GM18520 (cell line): ENCODE measurements at regions not wholly inside any gene's neighbourhood (a gene's known extent, or its start where the extent isn't known, plus 50 kb on each side); places are given as distances from the start of the nearest gene placed in this dataset.
"Not testable (repeated sequence)": the region's sequence is repeated elsewhere in the genome, so short reads cannot be mapped to it uniquely, and the experiment has no call there.

Source experiments
- ATAC-seq: cut with Tn5 transposase; IDR thresholded peaks from one replicate; pipeline ENCODE4 v1.9.1; 2021; ENCODE audit not compliant: unreplicated experiment

- ATAC-seq = no peak
Measured at GRCh38 chr20:58043236-58044140, 185.0 kb downstream of the ANKRD60 start.

DNA sequence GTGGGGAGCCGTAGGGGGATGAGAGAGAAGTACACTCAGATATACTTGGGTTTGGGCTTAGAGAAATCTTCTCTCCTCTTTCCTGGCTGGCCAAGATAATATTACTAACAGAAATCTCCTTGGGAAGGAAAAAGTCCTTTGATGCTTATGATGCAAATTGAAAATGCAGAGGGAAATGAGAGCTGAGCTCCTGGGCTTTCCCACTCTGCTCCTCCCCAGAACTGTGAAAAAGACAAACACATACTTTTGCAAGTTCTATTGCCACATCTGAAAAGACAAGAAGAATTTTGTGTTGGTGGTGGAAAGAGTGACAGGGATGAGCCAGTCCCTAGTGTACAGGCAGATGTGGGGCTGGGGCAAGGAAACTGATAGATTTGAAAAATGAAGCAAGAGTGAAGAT is 185.9 kb downstream of the ANKRD60 start:
- no peak for ATAC-seq

DNA sequence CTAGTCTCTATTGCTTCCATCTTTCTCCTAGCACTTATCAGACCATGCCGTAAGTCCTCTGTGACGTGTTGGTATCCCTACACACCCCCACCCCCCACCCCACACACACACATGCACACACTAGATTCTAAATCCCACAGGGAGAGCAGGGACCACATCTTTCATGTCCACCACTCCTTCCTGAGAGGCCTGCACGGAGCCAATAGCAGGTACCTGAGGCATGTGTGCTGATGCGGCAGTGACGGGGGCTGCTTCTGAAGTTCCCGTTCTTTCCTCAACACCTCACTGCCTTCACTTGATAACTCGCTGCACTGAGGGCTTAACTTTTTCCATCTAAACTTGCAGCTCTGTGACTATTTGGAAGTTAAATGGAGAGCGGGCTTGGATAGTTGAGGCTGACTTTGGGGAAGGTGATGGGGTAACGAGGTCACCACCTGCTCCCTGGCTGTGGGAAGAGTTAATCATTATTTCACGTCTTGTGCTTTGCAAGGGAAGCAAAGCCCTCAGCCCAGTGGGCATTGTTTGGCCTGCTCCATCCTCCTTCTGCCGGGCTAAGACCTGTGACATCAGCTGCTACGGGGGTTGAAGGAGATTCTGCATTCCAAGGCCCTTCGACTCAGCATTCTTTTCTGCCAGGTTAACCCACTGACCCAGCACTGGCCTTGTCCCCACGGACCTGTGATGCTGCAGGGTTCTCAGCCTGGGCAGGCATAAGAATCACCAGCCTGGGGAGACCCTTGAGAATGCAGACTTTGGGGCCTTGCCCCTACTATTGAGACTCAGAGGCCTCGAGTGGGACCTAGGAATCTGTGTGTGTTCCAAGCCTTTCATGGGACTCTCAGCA is 187.8 kb downstream of the ANKRD60 start:
- ATAC-seq = no peak

- ATAC-seq = no peak
Measured at GRCh38 chr20:58039274-58040092, 189.0 kb downstream of the ANKRD60 start.

- ATAC-seq = no peak
Measured at GRCh38 chr20:58038123-58038654, 190.3 kb downstream of the ANKRD60 start.

GRCh38 chr20:58037631-58038030 is 190.8 kb downstream of the ANKRD60 start:
- no peak for ATAC-seq

DNA sequence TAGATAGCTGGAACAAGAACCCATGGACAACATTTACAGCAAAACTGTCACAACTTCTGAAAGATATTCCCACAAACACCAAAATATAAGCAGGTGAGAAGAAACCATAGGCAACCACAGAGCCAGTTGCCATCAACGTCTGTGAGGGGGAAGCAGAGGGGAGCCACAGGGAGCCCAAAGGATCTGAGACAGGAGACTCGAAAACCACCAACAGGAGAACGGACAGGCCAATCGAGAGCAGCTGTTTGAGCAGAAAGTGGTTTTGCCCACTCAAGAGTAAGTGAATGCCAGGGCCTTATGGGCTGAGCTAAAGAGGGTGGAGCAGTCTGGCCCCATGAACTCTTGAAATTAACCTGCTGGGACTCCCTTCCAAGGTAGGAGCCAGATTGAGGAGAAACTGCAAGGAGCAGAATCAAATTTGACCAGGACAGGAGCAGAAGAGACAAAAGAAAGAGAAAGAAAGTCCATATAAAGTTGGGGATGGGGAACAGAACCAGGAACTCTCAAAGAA is 195.4 kb downstream of the ANKRD60 start:
- ATAC-seq = no peak

GRCh38 chr20:58032599-58032998 is 195.9 kb downstream of the ANKRD60 start:
- ATAC-seq = no peak

DNA sequence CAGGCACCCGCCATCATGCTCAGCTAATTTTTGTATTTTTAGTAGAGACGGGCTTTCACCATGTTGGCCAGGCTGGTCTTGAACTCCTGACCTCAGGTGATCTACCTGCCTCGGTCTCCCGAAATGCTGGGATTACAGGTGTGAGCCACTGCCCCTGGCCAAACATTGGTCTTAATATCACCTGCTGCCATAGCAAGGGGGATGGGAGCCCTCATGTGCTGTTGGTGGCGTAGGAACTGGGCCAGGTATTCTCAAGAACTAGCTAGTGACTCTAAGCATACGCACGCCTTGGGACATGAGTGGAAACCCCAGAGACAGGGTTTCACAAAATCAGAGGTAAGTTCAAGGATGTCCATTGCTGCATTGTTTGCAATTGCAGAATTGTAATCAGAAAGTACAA is 197.1 kb downstream of the ANKRD60 start:
- ATAC-seq = not testable (repeated sequence)

DNA sequence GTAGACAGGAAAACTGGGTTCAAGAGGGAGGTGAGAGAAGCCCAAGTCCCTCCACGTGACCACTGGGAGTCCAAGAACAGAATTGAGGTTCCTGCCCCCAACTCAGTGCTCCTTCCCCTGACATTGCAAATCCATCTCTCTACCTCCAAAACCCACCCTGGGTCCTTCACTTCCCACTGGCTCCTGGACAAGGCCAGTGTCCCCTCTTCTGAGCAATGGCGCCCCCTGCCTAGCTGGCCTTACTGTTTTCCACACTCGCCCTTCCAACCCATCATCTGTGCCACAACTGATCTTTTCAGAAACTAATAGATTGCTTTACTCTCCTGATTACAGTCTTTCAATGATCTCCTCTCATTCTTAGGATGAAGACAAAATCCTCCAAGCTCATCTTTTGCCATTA is 200.3 kb downstream of the ANKRD60 start:
- ATAC-seq = no peak

DNA sequence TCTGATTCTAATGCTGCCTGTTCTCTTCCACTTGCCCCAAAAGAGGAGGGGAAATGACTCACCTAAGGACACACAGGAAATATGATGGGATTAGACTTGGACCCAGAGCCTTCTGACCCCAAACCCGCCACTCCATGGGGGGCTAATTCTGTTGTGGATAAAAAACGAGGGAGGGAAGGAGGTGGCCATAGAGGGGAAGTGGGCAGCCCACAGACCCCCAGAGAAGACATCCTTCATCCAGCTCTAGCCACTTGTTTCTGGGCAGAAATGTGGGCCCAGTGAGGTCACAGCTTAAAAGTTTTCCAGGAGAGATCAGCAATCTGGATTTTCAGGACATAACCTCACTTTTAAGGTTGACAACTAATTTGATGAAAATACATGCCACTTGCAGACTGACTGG is 202.1 kb downstream of the ANKRD60 start:
- no peak for ATAC-seq

DNA sequence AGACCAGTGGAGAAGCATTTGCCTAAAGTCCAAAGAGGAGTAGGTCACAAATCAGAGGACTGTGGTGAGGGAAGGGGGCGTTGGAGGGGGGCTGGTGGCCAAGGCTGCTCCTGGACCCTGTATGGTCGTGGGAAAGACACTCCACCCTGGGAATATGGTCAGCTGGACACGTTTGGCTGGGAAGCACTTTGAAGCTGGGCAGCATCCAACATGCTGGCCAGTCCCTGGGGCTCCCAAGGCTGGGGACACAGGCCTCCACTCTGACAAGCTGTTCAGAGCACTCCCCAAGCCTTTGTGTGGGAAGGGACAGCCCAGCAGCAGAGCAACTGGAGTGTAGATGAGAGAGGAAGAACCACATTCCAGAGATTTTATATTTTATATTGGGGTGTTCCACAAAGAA is 203.2 kb downstream of the ANKRD60 start:
- ATAC-seq = no peak

DNA sequence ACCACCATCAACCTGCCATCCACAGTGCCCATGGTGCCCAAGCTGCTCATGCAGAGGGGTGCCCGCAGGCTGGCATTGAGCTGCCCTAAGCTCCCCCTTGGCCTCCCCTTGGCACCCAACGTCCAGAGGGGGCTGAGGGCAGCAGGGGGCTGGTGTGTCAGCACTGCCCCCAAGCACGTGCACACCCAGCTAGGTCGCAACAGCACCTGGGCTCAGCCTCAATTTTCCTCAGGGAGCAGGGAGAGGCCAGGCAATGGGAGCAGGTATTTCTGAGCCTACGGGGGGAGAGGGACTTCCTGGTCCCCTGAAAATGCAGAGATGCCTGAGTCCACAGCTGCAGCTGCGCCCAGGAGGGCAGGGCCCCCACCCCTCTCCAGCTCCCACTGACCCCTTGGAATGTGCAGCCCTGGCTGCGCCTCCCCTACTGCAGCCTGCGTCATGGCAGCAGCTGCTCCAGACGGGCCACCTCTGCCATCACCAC is 204.2 kb downstream of the ANKRD60 start:
- ATAC-seq = no peak

- no peak for ATAC-seq
Measured at GRCh38 chr20:58023781-58024180, 204.7 kb downstream of the ANKRD60 start.

DNA sequence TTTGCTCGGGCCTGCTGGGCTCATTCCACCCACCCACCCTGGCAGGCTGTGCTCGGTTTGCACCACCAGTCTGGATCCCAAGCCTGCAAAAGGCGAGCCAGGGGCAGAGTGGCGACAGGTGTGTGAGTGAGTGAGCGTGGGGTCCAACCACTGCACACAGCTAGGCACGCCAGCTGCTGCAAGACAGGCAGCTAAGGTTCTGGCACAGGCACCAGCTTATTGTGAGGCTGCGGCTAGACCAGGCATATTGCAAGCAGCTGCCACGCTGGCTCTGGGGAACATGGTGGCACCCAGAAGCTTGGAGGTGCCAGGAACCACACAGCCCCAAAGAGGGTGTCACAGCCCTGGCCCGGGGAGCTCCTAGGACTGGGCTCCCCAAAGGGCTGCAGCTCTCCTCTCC is 205.1 kb downstream of the ANKRD60 start:
- no peak for ATAC-seq

- no peak for ATAC-seq
Measured at GRCh38 chr20:58022711-58023110, 205.7 kb downstream of the ANKRD60 start.

GRCh38 chr20:58021481-58021880 is 207.0 kb downstream of the ANKRD60 start:
- ATAC-seq = no peak

GRCh38 chr20:58020656-58021454 is 207.6 kb downstream of the ANKRD60 start:
- no peak for ATAC-seq

DNA sequence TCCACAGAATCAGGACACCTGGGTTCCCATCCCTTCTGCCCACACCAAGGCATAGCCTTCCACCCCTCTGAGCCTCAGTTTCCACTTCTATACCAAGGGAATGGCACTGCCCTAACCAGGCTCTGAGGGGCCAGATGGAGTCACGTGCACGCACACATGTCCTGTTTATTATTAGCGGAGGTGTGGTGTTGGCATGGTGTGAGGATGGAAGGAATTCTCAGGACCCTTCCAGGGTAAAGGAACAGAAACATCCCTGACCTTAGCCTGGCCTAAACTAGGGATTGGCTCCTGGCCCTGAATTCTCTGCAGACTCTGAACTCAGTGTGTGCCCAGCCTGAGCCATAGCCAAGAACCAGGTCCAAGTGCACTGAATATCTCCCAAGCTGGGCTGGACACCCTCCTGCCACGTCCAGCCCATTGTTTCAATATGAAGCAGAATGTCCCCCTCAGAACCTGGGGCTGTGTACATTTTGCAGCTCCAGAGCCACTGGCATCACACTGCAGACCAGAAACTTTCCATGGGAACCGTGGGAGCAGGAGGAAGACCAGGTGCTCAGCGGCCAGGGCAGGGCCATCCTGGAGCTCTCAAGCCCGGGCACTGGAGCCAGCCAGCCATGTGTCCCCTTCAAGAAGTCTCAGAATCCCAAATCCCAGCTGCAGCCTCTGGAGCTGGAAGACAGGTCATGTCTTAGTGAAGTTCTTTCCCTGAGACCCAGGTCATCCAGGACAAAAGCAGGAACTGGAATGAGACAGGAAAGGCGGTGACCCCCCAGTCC is 208.4 kb downstream of the ANKRD60 start:
- no peak for ATAC-seq
